A673 (cell line): ENCODE measurements at regions not wholly inside any gene's neighbourhood (a gene's known extent, or its start where the extent isn't known, plus 50 kb on each side); places are given as distances from the start of the nearest gene placed in this dataset.

ENCODE experiments used
- EZH2 ChIP-seq: fragments of 200-600 bp; sonication (generic); IDR thresholded peaks from 2 replicates; pipeline ENCODE4 v1.6.1; 2017; ENCODE audit warnings: borderline replicate concordance, low read depth, mild to moderate bottlenecking, mixed read lengths, antibody characterized with exemption, low read length; ENCODE audit not compliant: poor library complexity, severe bottlenecking
- TF ChIP-seq, protein P1 (sequence below): fragments of 300-800, 200-600 bp; sonication (generic); conservative IDR thresholded peaks from 2 replicates; pipeline ENCODE4 v1.5.1; 2017; ENCODE audit warnings: low read depth, mild to moderate bottlenecking, antibody characterized with exemption, low read length, moderate library complexity, mixed read lengths

DNA sequence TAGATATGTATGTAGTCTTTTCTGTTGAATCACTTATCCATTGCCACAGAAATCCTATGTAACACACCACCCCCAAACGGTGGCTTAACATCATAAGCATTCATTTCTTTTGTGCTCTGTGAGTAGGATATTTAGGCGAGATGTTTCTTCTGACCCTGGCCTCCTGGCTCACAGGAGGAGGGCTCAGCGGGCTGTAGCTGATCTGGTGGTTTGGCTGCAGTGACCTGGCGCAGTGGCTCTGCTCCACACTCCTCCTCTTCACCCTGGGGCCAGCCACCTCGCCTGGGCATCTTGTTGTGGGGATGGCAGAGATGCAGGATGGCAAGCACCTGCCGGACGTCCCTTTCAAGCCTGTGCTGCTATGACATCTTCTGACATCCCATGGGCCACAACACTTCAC, 147.1 kb upstream of the IRS2 start:
- TF ChIP-seq, protein P1, sequence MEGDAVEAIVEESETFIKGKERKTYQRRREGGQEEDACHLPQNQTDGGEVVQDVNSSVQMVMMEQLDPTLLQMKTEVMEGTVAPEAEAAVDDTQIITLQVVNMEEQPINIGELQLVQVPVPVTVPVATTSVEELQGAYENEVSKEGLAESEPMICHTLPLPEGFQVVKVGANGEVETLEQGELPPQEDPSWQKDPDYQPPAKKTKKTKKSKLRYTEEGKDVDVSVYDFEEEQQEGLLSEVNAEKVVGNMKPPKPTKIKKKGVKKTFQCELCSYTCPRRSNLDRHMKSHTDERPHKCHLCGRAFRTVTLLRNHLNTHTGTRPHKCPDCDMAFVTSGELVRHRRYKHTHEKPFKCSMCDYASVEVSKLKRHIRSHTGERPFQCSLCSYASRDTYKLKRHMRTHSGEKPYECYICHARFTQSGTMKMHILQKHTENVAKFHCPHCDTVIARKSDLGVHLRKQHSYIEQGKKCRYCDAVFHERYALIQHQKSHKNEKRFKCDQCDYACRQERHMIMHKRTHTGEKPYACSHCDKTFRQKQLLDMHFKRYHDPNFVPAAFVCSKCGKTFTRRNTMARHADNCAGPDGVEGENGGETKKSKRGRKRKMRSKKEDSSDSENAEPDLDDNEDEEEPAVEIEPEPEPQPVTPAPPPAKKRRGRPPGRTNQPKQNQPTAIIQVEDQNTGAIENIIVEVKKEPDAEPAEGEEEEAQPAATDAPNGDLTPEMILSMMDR: no peak
- TF ChIP-seq EZH2: no peak
